VCaP (cell line): ENCODE measurements at regions not wholly inside any gene's neighbourhood (a gene's known extent, or its start where the extent isn't known, plus 50 kb on each side); places are given as distances from the start of the nearest gene placed in this dataset.

Experiments used
- H3K27ac ChIP-seq: fragments of 450-650 bp; 2 replicates; pipeline ENCODE4 v1.5.1; 2017
- TF ChIP-seq, protein P1 (sequence below): fragments of 450-650 bp; conservative IDR thresholded peaks from 2 replicates; pipeline ENCODE4 v1.5.1; 2017; ENCODE audit warnings: mild to moderate bottlenecking, moderate library complexity

- TF ChIP-seq, protein P1, sequence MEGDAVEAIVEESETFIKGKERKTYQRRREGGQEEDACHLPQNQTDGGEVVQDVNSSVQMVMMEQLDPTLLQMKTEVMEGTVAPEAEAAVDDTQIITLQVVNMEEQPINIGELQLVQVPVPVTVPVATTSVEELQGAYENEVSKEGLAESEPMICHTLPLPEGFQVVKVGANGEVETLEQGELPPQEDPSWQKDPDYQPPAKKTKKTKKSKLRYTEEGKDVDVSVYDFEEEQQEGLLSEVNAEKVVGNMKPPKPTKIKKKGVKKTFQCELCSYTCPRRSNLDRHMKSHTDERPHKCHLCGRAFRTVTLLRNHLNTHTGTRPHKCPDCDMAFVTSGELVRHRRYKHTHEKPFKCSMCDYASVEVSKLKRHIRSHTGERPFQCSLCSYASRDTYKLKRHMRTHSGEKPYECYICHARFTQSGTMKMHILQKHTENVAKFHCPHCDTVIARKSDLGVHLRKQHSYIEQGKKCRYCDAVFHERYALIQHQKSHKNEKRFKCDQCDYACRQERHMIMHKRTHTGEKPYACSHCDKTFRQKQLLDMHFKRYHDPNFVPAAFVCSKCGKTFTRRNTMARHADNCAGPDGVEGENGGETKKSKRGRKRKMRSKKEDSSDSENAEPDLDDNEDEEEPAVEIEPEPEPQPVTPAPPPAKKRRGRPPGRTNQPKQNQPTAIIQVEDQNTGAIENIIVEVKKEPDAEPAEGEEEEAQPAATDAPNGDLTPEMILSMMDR = no peak
- no peak overlapping the region for H3K27ac ChIP-seq
Measured at GRCh38 chr10:57707300-57707658, 560.4 kb downstream of the IPMK start.

DNA sequence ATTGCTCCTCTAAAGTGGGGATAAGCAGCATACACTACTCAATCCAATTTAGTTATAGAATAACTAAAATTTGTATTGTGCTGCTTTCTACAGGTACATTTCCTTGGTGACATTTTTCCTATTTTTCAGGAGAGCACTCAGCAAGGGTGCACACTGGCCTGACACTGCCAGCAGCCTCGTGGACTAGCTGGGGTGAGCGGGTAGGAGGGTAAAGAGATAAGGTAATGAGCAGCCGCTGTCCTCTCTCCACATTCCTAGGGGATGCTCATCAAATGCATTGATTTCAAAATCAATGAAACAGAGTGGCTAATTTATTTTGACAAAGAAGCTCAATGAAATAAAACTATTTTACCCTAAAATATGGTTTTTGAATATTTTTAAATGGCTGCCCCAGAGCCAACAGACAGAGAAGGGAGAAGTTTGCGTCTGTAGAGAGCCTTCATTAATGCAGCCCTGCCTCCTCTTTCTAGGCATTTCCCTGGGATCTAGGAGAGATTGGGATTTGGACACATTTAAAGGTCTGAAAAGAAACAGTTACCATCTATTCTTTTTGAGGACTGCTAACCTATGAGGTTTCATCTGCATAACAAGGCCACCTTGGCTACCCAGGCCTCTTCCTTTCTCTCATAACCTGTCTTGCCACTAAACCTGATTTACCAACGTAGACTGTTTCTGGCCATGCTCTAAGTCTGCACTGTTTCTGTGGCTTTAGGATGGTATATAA, 561.0 kb downstream of the IPMK start:
- no peak overlapping the region for H3K27ac ChIP-seq
- TF ChIP-seq, protein P1 = no peak

GRCh38 chr10:57706016-57706415, 561.7 kb downstream of the IPMK start:
- H3K27ac ChIP-seq = no peak overlapping the region
- TF ChIP-seq, protein P1 = no peak

DNA sequence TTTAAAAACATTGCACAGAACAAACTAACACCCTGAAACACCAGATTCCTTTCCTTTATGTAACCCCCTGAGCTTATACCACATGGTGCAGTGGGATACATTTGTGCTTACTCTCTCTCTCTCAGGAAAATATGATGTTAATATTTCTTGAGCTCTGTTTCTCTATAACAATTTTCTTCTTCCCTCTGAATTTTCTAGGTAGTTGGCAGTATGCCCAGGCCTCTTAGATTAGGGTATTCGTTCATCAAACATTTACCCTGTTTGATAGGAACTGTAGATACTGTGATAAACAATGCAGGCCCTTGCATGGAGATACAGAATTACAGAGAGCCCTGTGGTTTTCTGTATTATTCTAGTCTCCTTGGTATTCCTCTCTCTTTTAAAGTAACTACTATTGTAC, 567.8 kb downstream of the IPMK start:
- TF ChIP-seq, protein P1 = no peak
- peak overlapping the region; percentile 50 for H3K27ac ChIP-seq

- no peak overlapping the region for H3K27ac ChIP-seq
- TF ChIP-seq, protein P1 = no peak
Measured at GRCh38 chr10:57696641-57697040, 571.1 kb downstream of the IPMK start.

- TF ChIP-seq, protein P1 = no peak
- no peak overlapping the region for H3K27ac ChIP-seq
Measured at GRCh38 chr10:57694956-57695608, 572.6 kb downstream of the IPMK start.

- TF ChIP-seq, protein P1 = no peak
- no peak overlapping the region for H3K27ac ChIP-seq
Measured at GRCh38 chr10:57692255-57692980, 575.3 kb downstream of the IPMK start.
